Lung (tissue), 11 donors: ENCODE measurements at regions not wholly inside any gene's neighbourhood (a gene's known extent, or its start where the extent isn't known, plus 50 kb on each side); places are given as distances from the start of the nearest gene placed in this dataset.
"Not testable (repeated sequence)": the region's sequence is repeated elsewhere in the genome, so short reads cannot be mapped to it uniquely, and the experiment has no call there.

Experiments used
- ATAC-seq: fragments of 200-7000 bp; cut with Tn5 transposase; one replicate; pipeline ENCODE4 v1.9.1; 2020; ENCODE audit warnings: moderate number of reproducible peaks; ENCODE audit not compliant: insufficient read depth, low FRiP score
- DNase-seq, 3 donors: peaks; one replicate each; pipeline ENCODE4 v3.0.0-alpha.2; 2013 to 2017
- H3K27ac ChIP-seq, 2 donors: one replicate each; pipeline ENCODE4 v1.5.1; 2013; ENCODE audit warnings: mild to moderate bottlenecking in 2 of 2, moderate library complexity in 2 of 2, control low read depth in 1 of 2, inconsistent platforms in 1 of 2, low read depth in 1 of 2, low read length in 1 of 2
- H3K27me3 ChIP-seq, 3 donors: one replicate each; pipeline ENCODE4 v1.5.1; 2013; ENCODE audit warnings: low read length in 2 of 3; ENCODE audit not compliant: control insufficient read depth in 3 of 3, insufficient read depth in 3 of 3
- H3K36me3 ChIP-seq, 4 donors: one replicate each; pipeline ENCODE4 v1.5.1; 2013; ENCODE audit warnings: low read length in 4 of 4, mild to moderate bottlenecking in 1 of 4, moderate library complexity in 1 of 4; ENCODE audit not compliant: control insufficient read depth in 4 of 4, insufficient read depth in 4 of 4
- H3K4me1 ChIP-seq, 5 donors: one replicate each; pipeline ENCODE4 v1.5.1; 2013; ENCODE audit warnings: low read length in 5 of 5, mild to moderate bottlenecking in 2 of 5, moderate library complexity in 1 of 5; ENCODE audit not compliant: control insufficient read depth in 5 of 5, insufficient read depth in 5 of 5
- H3K4me3 ChIP-seq: one replicate; pipeline ENCODE4 v1.5.1; 2013; ENCODE audit warnings: mild to moderate bottlenecking, control low read depth, moderate library complexity
- H3K9ac ChIP-seq, 2 donors: one replicate each; pipeline ENCODE4 v1.5.1; 2013; ENCODE audit warnings: low read length in 2 of 2, control low read depth in 1 of 2; ENCODE audit not compliant: insufficient read depth in 1 of 2
- H3K9me3 ChIP-seq, 4 donors: one replicate each; pipeline ENCODE4 v1.5.1; 2013; ENCODE audit warnings: low read length in 3 of 4, mild to moderate bottlenecking in 1 of 4, moderate library complexity in 1 of 4; ENCODE audit not compliant: control insufficient read depth in 4 of 4, insufficient read depth in 3 of 4
- CTCF ChIP-seq: IDR thresholded peaks from 2 replicates; pipeline ENCODE4 v1.5.1; 2012; ENCODE audit warnings: mild to moderate bottlenecking; ENCODE audit errors: control extremely low read depth, extremely low read depth
- WGBS, 2 donors: extraction: QIAGEN DNeasy Blood & Tissue Kit; methylation state at CpG; one replicate each; pipeline ENCODE4 v1.1.7; 2013; 5-methylcytosine and 5-hydroxymethylcytosine counted together
- donor health status: control.
- donor health status: control.
- donor health status: Bipolar disorder and iron deficiency.
- donor health status: healthy.
- donor health status: DM: yes; HTN: yes; CAD: no.

DNA sequence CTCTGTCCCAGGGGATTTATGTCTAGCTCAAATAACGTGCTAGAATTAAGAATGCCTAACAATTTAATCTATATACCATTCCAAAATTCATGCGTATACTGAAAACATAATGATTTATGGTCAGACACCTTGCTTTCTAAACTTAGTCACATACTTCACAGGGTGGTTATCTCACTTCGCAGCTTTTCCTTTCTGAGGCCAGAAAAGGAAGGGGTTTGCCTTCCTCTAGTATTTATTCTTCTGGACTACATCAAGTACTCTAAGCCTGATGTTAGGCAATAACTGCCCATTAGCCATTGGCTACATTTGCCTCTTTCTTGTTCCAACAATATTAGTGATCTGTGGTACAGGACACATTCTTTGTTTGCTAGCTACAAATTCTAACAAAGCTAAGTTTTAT lies 72.6 kb upstream of the FHIP2A start:
- Histone ChIP-seq H3K9me3 (no peaks in the 10 kb centered on the region), H3K4me3 (no peak overlapping the region), H3K27me3 (no peaks in the 10 kb centered on the region), H3K4me1 (peaks cover 0 to 16% (median 2%) of the 10 kb centered on the region in 5 donors), H3K27ac (peak overlapping the region in 1 of 2 donors; percentile 58), H3K36me3 (no peaks in the 10 kb centered on the region), H3K9ac (no peak overlapping the region)
- peak; percentile 68 for ATAC-seq
- DNase-seq: peak in 2 of 3 donors; percentile 46 to 65
- no peak for TF ChIP-seq CTCF
- 11 to 15% methylated on average over 3 of the region's 3 CpGs for WGBS, 2 donors

- WGBS, 2 donors: 56 to 62% methylated on average over 6 of the region's 6 CpGs
- Histone ChIP-seq H3K9ac (no peak overlapping the region), H3K4me1 (peaks cover 0 to 16% (median 2%) of the 10 kb centered on the region in 5 donors), H3K27me3 (no peaks in the 10 kb centered on the region), H3K36me3 (no peaks in the 10 kb centered on the region), H3K9me3 (no peaks in the 10 kb centered on the region), H3K27ac (peak overlapping the region in 1 of 2 donors; percentile 58), H3K4me3 (no peak overlapping the region)
- ATAC-seq (peak; percentile 42), DNase-seq (peak in 1 of 3 donors; percentile 29)
- TF ChIP-seq CTCF: no peak
Observed at GRCh38 chr10:114749510-114749909, 72.1 kb upstream of the FHIP2A start.

- Histone ChIP-seq H3K4me1 (peaks cover 0 to 21% (median 0%) of the 10 kb centered on the region in 5 donors), H3K36me3 (no peaks in the 10 kb centered on the region), H3K27ac (peak overlapping the region in 1 of 2 donors; percentile 80), H3K9me3 (no peaks in the 10 kb centered on the region), H3K9ac (no peak overlapping the region), H3K4me3 (no peak overlapping the region), H3K27me3 (no peaks in the 10 kb centered on the region)
- ATAC-seq: no peak
- no peak for TF ChIP-seq CTCF
- no peak for DNase-seq
- 93 to 98% methylated on average over 3 of the region's 3 CpGs for WGBS, 2 donors
Observed at GRCh38 chr10:114751856-114752255, 69.7 kb upstream of the FHIP2A start.

- not testable (repeated sequence) for ATAC-seq, H3K36me3 ChIP-seq, H3K27me3 ChIP-seq, DNase-seq, H3K9me3 ChIP-seq, H3K4me3 ChIP-seq, H3K9ac ChIP-seq
- H3K4me1 ChIP-seq: peaks cover 0 to 25% (median 0%) of the 10 kb centered on the region in 5 donors
- H3K27ac ChIP-seq: peak overlapping the region in 1 of 2 donors; percentile 80
- WGBS, 2 donors: 98 to 99% methylated on average over 1 of the region's 1 CpG
Observed at GRCh38 chr10:114752570-114752969, 69.0 kb upstream of the FHIP2A start.
